ENCODE measurements at regions not wholly inside any gene's neighbourhood (a gene's known extent, or its start where the extent isn't known, plus 50 kb on each side); places are given as distances from the start of the nearest gene placed in this dataset.

DNA sequence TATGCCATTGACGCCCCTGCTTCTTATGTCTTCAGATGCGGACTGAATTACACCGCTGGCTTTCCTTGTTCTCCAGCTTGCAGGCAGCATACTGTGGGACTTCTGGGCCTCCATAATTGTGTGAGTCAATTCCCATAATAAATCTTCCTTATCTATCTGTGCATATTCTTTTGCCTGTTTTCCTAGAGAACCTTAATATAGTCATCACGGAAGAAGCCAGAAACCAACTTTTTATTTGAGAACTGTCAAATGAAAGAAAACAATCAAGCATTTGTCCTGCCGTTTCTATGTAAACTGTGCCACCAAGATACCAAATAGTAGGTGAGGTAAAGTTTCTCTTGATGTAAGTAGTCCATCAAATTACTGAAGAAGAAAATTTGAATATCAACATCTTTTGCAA is 51.8 kb upstream of the B3GALNT1 start:
- H3K27ac ChIP-seq = no peak overlapping the region
- no peak for TF ChIP-seq CTCF (IDR thresholded peaks at IDR 0.05)
- no peak overlapping the region for H3K4me3 ChIP-seq
- DNase-seq (no peak), ATAC-seq (no peak)
- no peaks in the 10 kb centered on the region for H3K9me3 ChIP-seq
- H3K4me1 ChIP-seq = no peaks in the 10 kb centered on the region
- H3K36me3 ChIP-seq = no peaks in the 10 kb centered on the region
- intact Hi-C loops (cut with DNase I) = no loop called here
- no peaks in the 10 kb centered on the region for H3K27me3 ChIP-seq (ENCODE audit: low read depth)

- no peaks in the 10 kb centered on the region for H3K27me3 ChIP-seq (ENCODE audit: low read depth)
- no peak for TF ChIP-seq CTCF (IDR thresholded peaks at IDR 0.05)
- DNase-seq = no peak
- ATAC-seq = no peak
- no peak overlapping the region for H3K4me3 ChIP-seq
- peaks cover 9% of the 10 kb centered on the region for H3K9me3 ChIP-seq
- H3K4me1 ChIP-seq = no peaks in the 10 kb centered on the region
- H3K27ac ChIP-seq = no peak overlapping the region
- intact Hi-C loops (cut with DNase I) = no loop called here
- H3K36me3 ChIP-seq = no peaks in the 10 kb centered on the region
Observed at GRCh38 chr3:161161603-161162002, 56.5 kb upstream of the B3GALNT1 start.

DNA sequence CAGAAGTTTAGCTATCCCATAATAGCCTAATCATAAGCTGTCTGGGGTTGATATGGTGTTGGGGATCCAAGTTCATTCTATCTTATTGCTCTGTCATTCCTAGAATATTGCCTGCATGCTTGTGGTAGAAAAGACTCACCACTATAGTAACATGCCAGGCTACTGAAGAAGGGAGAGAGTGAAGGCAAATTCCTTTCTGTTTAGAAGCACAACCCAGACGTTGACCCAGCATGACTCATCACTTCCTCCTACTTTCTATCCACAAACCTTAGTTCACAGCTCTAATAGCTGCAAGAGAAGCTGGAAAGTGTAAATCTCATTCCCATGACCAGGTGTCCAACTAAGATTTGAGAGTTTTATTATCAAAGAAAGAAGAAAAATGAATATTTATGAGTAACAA is 57.8 kb upstream of the NMD3 start:
- H3K9me3 ChIP-seq = peaks cover 9% of the 10 kb centered on the region
- intact Hi-C loops (cut with DNase I) = no loop called here
- ATAC-seq = no peak

DNA sequence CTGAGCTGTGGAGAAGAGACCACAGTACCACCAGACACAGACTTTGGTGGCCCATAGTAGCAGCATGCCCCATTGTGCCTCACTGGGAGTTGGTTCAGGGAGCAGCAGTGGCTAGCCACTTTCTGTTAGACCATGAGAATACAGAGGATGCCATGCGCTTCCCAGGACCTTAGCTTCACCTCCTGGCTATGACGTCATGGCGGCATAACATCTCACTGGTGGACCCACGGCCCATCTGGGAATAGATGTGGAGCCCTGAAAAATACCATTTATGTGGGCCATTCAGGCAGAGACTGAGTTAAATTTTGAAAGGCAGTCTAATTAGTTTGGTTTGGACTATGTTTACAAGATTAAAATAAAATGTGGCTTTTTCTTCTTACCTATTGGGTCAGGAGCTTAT is 55.1 kb upstream of the NMD3 start:
- no peak overlapping the region for H3K4me3 ChIP-seq
- DNase-seq (no peak), ATAC-seq (no peak)
- H3K27me3 ChIP-seq (ENCODE audit: low read depth) = no peaks in the 10 kb centered on the region
- H3K36me3 ChIP-seq = no peaks in the 10 kb centered on the region
- intact Hi-C loops (cut with DNase I) = no loop called here
- peaks cover 9% of the 10 kb centered on the region for H3K9me3 ChIP-seq
- no peaks in the 10 kb centered on the region for H3K4me1 ChIP-seq
- TF ChIP-seq CTCF (IDR thresholded peaks at IDR 0.05) = no peak
- H3K27ac ChIP-seq = no peak overlapping the region

More for the DNA sequence above, 57.8 kb upstream of the NMD3 start:
- H3K27me3 ChIP-seq (ENCODE audit: low read depth) = no peaks in the 10 kb centered on the region
- no peaks in the 10 kb centered on the region for H3K36me3 ChIP-seq
- no peak overlapping the region for H3K4me3 ChIP-seq
- no peaks in the 10 kb centered on the region for H3K4me1 ChIP-seq
- DNase-seq = no peak
- no peak overlapping the region for H3K27ac ChIP-seq
- TF ChIP-seq CTCF (IDR thresholded peaks at IDR 0.05) = no peak

DNA sequence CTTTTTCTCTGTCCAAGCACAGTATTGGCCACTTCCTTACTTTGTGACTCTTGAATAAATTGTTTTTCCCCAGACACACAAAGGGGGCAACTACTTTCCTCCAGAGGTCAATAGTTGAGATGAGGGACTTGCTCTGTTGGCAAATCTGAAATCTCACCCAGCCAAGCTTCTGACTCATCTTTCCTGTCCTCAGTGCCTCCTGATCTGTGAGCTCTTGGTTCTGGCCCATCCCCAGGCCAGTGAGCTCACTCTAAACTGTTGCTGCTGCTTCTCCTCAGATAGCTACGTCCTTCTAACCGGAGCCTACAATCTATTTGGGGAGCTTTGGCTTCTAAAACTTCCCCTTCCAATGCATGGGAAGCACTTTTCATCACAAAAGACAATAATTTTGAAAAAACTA is 50.0 kb upstream of the NMD3 start:
- no peak overlapping the region for H3K27ac ChIP-seq
- TF ChIP-seq CTCF (IDR thresholded peaks at IDR 0.05) = no peak
- H3K27me3 ChIP-seq (ENCODE audit: low read depth) = no peaks in the 10 kb centered on the region
- no peaks in the 10 kb centered on the region for H3K9me3 ChIP-seq
- no peaks in the 10 kb centered on the region for H3K36me3 ChIP-seq
- no peak overlapping the region for H3K4me3 ChIP-seq
- H3K4me1 ChIP-seq = peaks cover 4% of the 10 kb centered on the region
- peak; percentile 64 to 66 for ATAC-seq
- intact Hi-C loops (cut with DNase I) = no loop called here
- DNase-seq = no peak
